H1 (cell line): ENCODE measurements at regions not wholly inside any gene's neighbourhood (a gene's known extent, or its start where the extent isn't known, plus 50 kb on each side); places are given as distances from the start of the nearest gene placed in this dataset.
"Not testable (repeated sequence)": the region's sequence is repeated elsewhere in the genome, so short reads cannot be mapped to it uniquely, and the experiment has no call there.

Experiments used
- CTCF ChIA-PET: fragments of 300-600 bp; sonication (Branson Sonifier 250); formaldehyde crosslinking; loops from one replicate; lab custom pipeline; 2021; ENCODE audit not compliant: partially characterized antibody; lab: Charles Lee
- POLR2A ChIA-PET: fragments of 300-600 bp; sonication (Branson Sonifier 250); formaldehyde crosslinking; loops from one replicate; lab custom pipeline; 2021; ENCODE audit warnings: inconsistent platforms; ENCODE audit not compliant: partially characterized antibody; lab: Charles Lee
- DNase-seq, 2 experiments: peaks; one replicate each; pipeline versions ENCODE4 v3.0.0 to v3.0.0-alpha.2; 2010 to 2022; ENCODE audit warnings: low spot score in 2 of 2, low read depth in 1 of 2, mixed read lengths in 1 of 2
- FAIRE-seq: peaks from 2 replicates; lab custom pipeline; 2011; peaks lifted over from hg19 to GRCh38; lab: Jason Lieb, UNC
- H2AFZ ChIP-seq: 2 replicates; pipeline ENCODE4 v1.8.1; 2012; ENCODE audit warnings: low read length, inconsistent platforms
- H2AK5ac ChIP-seq: 2 replicates; pipeline ENCODE4 v1.6.1; 2013; ENCODE audit warnings: low read depth, low read length
- H2BK120ac ChIP-seq: replicated peaks from 2 replicates; pipeline ENCODE3; 2013; ENCODE audit warnings: low read depth, low read length, inconsistent platforms
- H2BK12ac ChIP-seq: 2 replicates; pipeline ENCODE4 v1.6.1; 2013; ENCODE audit warnings: low read depth, low read length
- H2BK15ac ChIP-seq: 2 replicates; pipeline ENCODE4 v1.6.1; 2013; ENCODE audit warnings: low read length
- H2BK20ac ChIP-seq: 2 replicates; pipeline ENCODE4 v1.6.1; 2013; ENCODE audit warnings: low read length
- H2BK5ac ChIP-seq: 2 replicates; pipeline ENCODE4 v1.6.1; 2013; ENCODE audit warnings: low read depth, low read length
- H3K14ac ChIP-seq: 2 replicates; pipeline ENCODE4 v1.6.1; 2013; ENCODE audit warnings: inconsistent platforms; ENCODE audit not compliant: insufficient read length
- H3K18ac ChIP-seq: 2 replicates; pipeline ENCODE4 v1.6.1; 2013; ENCODE audit warnings: low read length; ENCODE audit errors: extremely low read depth
- H3K23ac ChIP-seq: 2 replicates; pipeline ENCODE4 v1.6.1; 2013; ENCODE audit warnings: inconsistent platforms; ENCODE audit not compliant: insufficient read length
- H3K23me2 ChIP-seq: 2 replicates; pipeline ENCODE4 v1.6.1; 2013; ENCODE audit warnings: low read depth, low read length
- H3K27ac ChIP-seq: 2 replicates; pipeline ENCODE4 v1.6.1; 2011; ENCODE audit warnings: low read depth, low read length, inconsistent platforms
- H3K27me3 ChIP-seq, 4 experiments: replicated peaks in 1 of 4; 1 replicate in 1 of 4; 2 replicates in 3 of 4; pipeline versions ENCODE4 v1.6.1 to v1.8.1; 2011 to 2013; ENCODE audit warnings: low read length in 3 of 4, mild to moderate bottlenecking in 3 of 4, inconsistent platforms in 2 of 4, mixed read lengths in 2 of 4, moderate library complexity in 1 of 4; ENCODE audit not compliant: control insufficient read depth in 3 of 4, insufficient read depth in 3 of 4; ENCODE audit errors: extremely low read depth in 1 of 4
- H3K36me3 ChIP-seq, 4 experiments: 2 replicates each; pipeline versions ENCODE4 v1.6.1 to v1.8.1; 2011 to 2013; ENCODE audit warnings: mild to moderate bottlenecking in 4 of 4, low read length in 3 of 4, moderate library complexity in 2 of 4, control low read depth in 1 of 4, inconsistent platforms in 1 of 4; ENCODE audit not compliant: insufficient read depth in 4 of 4, control insufficient read depth in 2 of 4
- H3K4ac ChIP-seq: replicated peaks from 2 replicates; pipeline ENCODE3; 2013; ENCODE audit warnings: low read length, low read depth, mixed read lengths, inconsistent platforms; ENCODE audit not compliant: insufficient read length
- H3K4me1 ChIP-seq, 4 experiments: replicated peaks in 1 of 4; 1 replicate in 1 of 4; 2 replicates in 3 of 4; pipeline versions ENCODE4 v1.6.1 to v1.8.1; 2011 to 2013; ENCODE audit warnings: low read length in 3 of 4, inconsistent platforms in 2 of 4, mixed read lengths in 1 of 4; ENCODE audit not compliant: insufficient read depth in 4 of 4, control insufficient read depth in 3 of 4
- H3K4me2 ChIP-seq, 2 experiments: 2 replicates each; pipeline versions ENCODE4 v1.6.1 to v1.8.1; 2011 to 2013; ENCODE audit warnings: low read depth in 2 of 2, low read length in 2 of 2, control low read depth in 1 of 2, inconsistent platforms in 1 of 2, mild to moderate bottlenecking in 1 of 2; ENCODE audit not compliant: insufficient read depth in 1 of 2
- H3K4me3 ChIP-seq, 4 experiments: fragments of 200-600, 300-600 bp in 1 of 4; sonication (generic), shearing (Covaris generic), sonication (Bioruptor Twin) in 1 of 4; 2 replicates each; pipeline versions ENCODE4 v1.5.1 to v1.8.1; 2011 to 2016; ENCODE audit warnings: low read length in 4 of 4, low read depth in 3 of 4, control low read depth in 2 of 4, inconsistent platforms in 2 of 4, mild to moderate bottlenecking in 2 of 4, mixed read lengths in 1 of 4, moderate library complexity in 1 of 4; ENCODE audit not compliant: insufficient read depth in 2 of 4; ENCODE audit errors: extremely low read depth in 1 of 4
- H3K56ac ChIP-seq: replicated peaks from 2 replicates; pipeline ENCODE3; 2013; ENCODE audit warnings: low read depth, mild to moderate bottlenecking, mixed read lengths, low read length, inconsistent platforms; ENCODE audit not compliant: insufficient read length
- H3K79me1 ChIP-seq: 2 replicates; pipeline ENCODE4 v1.6.1; 2013; ENCODE audit warnings: low read depth, low read length, control low read depth
- H3K79me2 ChIP-seq, 2 experiments: 2 replicates each; pipeline versions ENCODE4 v1.6.1 to v1.8.1; 2012 to 2013; ENCODE audit warnings: low read length in 2 of 2, mild to moderate bottlenecking in 2 of 2, inconsistent platforms in 1 of 2; ENCODE audit not compliant: insufficient read depth in 2 of 2, control insufficient read depth in 1 of 2
- H3K9ac ChIP-seq, 4 experiments: replicated peaks in 1 of 4; 1 replicate in 1 of 4; 2 replicates in 3 of 4; pipeline versions ENCODE4 v1.6.1 to v1.8.1; 2011 to 2013; ENCODE audit warnings: low read depth in 3 of 4, low read length in 3 of 4, control low read depth in 2 of 4, mild to moderate bottlenecking in 2 of 4, moderate library complexity in 2 of 4, inconsistent platforms in 1 of 4; ENCODE audit errors: extremely low read depth in 1 of 4
- H3K9me3 ChIP-seq, 2 experiments: 2 replicates each; pipeline versions ENCODE4 v1.6.1 to v1.8.1; 2012 to 2013; ENCODE audit warnings: mild to moderate bottlenecking in 2 of 2, moderate library complexity in 2 of 2, control low read depth in 1 of 2, inconsistent platforms in 1 of 2, low read depth in 1 of 2, low read length in 1 of 2, mixed read lengths in 1 of 2; ENCODE audit not compliant: insufficient read depth in 2 of 2
- H4K20me1 ChIP-seq, 2 experiments: replicated peaks in 1 of 2; 2 replicates each; pipeline versions ENCODE3 to v1.8.1; 2011 to 2013; ENCODE audit warnings: inconsistent platforms in 2 of 2, low read length in 2 of 2, mild to moderate bottlenecking in 1 of 2; ENCODE audit not compliant: insufficient read depth in 2 of 2, control insufficient read depth in 1 of 2
- H4K5ac ChIP-seq: 2 replicates; pipeline ENCODE4 v1.6.1; 2013; ENCODE audit warnings: low read length, low read depth, mixed read lengths, inconsistent platforms; ENCODE audit not compliant: insufficient read length
- H4K8ac ChIP-seq: 2 replicates; pipeline ENCODE4 v1.8.0; 2013; ENCODE audit warnings: mild to moderate bottlenecking, moderate library complexity, low read length, inconsistent platforms; ENCODE audit not compliant: insufficient read depth; ENCODE audit errors: extremely low read depth
- H4K91ac ChIP-seq: replicated peaks from 2 replicates; pipeline ENCODE3; 2013; ENCODE audit warnings: low read length, mixed read lengths, inconsistent platforms; ENCODE audit not compliant: insufficient read length
- WGBS, 2 experiments: shearing (Covaris generic) in 1 of 2; methylation state at CpG; one replicate each; pipeline versions ENCODE4 v1.1.6 to v1.1.7; 2013 to 2015; ENCODE audit warnings: low lambda C conversion rate in 2 of 2, mixed read lengths in 2 of 2, inconsistent platforms in 1 of 2, low coverage in 1 of 2, missing lambda C conversion rate in 1 of 2; ENCODE audit not compliant: insufficient replicate concordance in 2 of 2, insufficient coverage in 1 of 2, insufficient read length in 1 of 2; ENCODE audit errors: extremely low coverage in 1 of 2, missing lambda C conversion rate in 1 of 2; 5-methylcytosine and 5-hydroxymethylcytosine counted together

GRCh38 chr7:76131887-76132286 is 69.8 kb upstream of the SRRM3 start:
- H3K4me3 ChIP-seq, H3K23ac ChIP-seq, H3K36me3 ChIP-seq, H3K4me2 ChIP-seq, H3K27me3 ChIP-seq, H3K18ac ChIP-seq, H3K56ac ChIP-seq, H4K8ac ChIP-seq, POLR2A ChIA-PET, FAIRE-seq, H3K4ac ChIP-seq, H3K23me2 ChIP-seq, H2AFZ ChIP-seq, H4K20me1 ChIP-seq, H3K27ac ChIP-seq, H2BK5ac ChIP-seq, H4K91ac ChIP-seq, H4K5ac ChIP-seq, H3K79me2 ChIP-seq, H2BK120ac ChIP-seq, H2BK20ac ChIP-seq, H3K14ac ChIP-seq, H3K9ac ChIP-seq, H3K4me1 ChIP-seq, H2BK15ac ChIP-seq, H2BK12ac ChIP-seq, H2AK5ac ChIP-seq, H3K9me3 ChIP-seq, DNase-seq, H3K79me1 ChIP-seq: not testable (repeated sequence)
- CTCF ChIA-PET, result interaction anchor here (0.8 to 2.8 kb wide), 6 partner anchors 9 to 180 kb away, joined by 3 to 16 read pairs (median 4); no protein-coding TSS in a partner anchor
- WGBS, 2 experiments, result 81% methylated on average over 5 of the region's 5 CpGs; no CpG with 5 or more reads in 1 of the 2 experiments
